Body of pancreas (tissue), 4 donors: ENCODE measurements at regions not wholly inside any gene's neighbourhood (a gene's known extent, or its start where the extent isn't known, plus 50 kb on each side); places are given as distances from the start of the nearest gene placed in this dataset.

ENCODE experiments used
- CTCF ChIP-seq, 7 experiments: fragments of 450-650 bp in 4 of 7; fragments of 200-600 bp in 3 of 7; sonication (generic) in 3 of 7; IDR thresholded peaks; one replicate each; pipeline ENCODE4 v1.5.1; 2016 to 2019; ENCODE audit warnings: antibody characterized with exemption in 7 of 7
- POLR2A ChIP-seq, 3 donors: fragments of 450-650 bp; IDR thresholded peaks; one replicate each; pipeline ENCODE4 v1.6.1; 2016; ENCODE audit warnings: antibody characterized with exemption in 3 of 3, mild to moderate bottlenecking in 2 of 3

GRCh38 chr2:7966032-7966431 lies 715.8 kb upstream of the ID2 start:
- TF ChIP-seq CTCF (IDR thresholded peaks at IDR 0.05), result no peak
- no peak for TF ChIP-seq POLR2A (IDR thresholded peaks at IDR 0.05)
